D721Med (cell line): ENCODE measurements at regions not wholly inside any gene's neighbourhood (a gene's known extent, or its start where the extent isn't known, plus 50 kb on each side); places are given as distances from the start of the nearest gene placed in this dataset.

ENCODE experiments used
- DNase-seq: peaks from one replicate; pipeline ENCODE4 v3.0.0; 2011; ENCODE audit warnings: low spot score; ENCODE audit not compliant: insufficient read length
- FAIRE-seq: peaks from 2 replicates; lab custom pipeline; 2011; peaks lifted over from hg19 to GRCh38; lab: Jason Lieb, UNC
- TF ChIP-seq, protein P1 (sequence below): IDR thresholded peaks from 2 replicates; pipeline ENCODE4 v1.5.1; 2012; ENCODE audit warnings: mild to moderate bottlenecking, control low read depth; ENCODE audit not compliant: insufficient read depth; ENCODE audit errors: missing control alignments

DNA sequence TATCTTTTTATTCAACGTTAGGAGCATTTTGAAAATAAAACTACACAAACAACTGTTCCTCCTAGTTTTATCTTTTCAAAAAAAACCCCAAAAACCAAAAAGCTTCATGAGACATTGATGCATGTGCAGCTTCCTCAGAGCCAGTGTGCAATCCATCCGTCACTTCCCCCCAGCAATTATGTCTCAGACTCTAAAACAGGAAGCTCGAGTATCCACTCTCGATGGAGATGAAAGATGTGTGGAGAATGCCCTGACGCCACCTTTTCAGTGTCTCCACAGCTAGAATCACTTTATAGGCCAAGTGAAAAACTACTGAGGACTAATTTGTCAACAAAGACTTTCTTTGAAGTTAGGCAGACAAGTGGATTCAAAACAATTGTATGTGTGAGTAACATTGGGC, 408.9 kb upstream of the SMARCA2 start:
- FAIRE-seq (no peak), DNase-seq (no peak)
- TF ChIP-seq, protein P1, sequence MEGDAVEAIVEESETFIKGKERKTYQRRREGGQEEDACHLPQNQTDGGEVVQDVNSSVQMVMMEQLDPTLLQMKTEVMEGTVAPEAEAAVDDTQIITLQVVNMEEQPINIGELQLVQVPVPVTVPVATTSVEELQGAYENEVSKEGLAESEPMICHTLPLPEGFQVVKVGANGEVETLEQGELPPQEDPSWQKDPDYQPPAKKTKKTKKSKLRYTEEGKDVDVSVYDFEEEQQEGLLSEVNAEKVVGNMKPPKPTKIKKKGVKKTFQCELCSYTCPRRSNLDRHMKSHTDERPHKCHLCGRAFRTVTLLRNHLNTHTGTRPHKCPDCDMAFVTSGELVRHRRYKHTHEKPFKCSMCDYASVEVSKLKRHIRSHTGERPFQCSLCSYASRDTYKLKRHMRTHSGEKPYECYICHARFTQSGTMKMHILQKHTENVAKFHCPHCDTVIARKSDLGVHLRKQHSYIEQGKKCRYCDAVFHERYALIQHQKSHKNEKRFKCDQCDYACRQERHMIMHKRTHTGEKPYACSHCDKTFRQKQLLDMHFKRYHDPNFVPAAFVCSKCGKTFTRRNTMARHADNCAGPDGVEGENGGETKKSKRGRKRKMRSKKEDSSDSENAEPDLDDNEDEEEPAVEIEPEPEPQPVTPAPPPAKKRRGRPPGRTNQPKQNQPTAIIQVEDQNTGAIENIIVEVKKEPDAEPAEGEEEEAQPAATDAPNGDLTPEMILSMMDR, result no peak

DNA sequence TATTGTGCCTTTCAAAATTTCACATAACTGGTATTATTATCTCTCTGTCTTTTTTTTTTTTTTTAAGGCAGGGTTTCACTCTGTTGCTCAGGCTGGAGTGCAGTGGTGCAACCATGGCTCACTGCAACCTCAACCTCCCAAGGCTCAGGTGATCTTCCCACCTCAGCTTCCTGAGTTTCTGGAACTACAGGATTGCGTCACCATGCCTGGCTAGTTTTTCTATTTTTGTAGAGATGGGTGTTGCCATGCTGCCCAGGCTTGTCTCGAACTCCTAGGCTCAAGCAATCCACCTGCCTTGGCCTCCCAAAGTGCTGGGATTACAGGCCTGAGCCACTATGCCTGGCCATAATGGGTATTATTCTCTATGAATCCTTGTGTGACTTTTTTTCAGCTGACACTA, 402.3 kb upstream of the SMARCA2 start:
- TF ChIP-seq, protein P1, result no peak
- no peak for DNase-seq
- FAIRE-seq, result no peak

DNA sequence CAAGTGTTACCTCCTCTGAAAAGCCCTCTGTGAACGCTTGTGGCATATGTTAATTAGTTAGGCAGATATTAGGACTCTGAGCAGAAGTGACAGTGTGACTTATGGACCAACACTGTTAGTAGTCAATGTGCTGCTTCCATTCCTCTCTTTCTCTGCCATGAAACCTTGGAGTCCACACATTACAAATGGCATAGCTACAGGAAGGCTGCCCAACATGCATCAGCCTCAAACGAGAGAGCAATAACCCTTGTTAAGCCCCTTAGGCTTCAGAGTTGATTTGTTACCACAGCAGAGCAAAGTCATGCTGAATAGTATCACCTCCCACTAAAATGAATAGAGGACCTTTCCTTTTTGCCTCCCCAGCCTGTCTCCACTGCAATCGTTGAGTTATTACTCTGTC, 397.7 kb upstream of the SMARCA2 start:
- TF ChIP-seq, protein P1, result no peak
- DNase-seq (no peak), FAIRE-seq (no peak)

DNA sequence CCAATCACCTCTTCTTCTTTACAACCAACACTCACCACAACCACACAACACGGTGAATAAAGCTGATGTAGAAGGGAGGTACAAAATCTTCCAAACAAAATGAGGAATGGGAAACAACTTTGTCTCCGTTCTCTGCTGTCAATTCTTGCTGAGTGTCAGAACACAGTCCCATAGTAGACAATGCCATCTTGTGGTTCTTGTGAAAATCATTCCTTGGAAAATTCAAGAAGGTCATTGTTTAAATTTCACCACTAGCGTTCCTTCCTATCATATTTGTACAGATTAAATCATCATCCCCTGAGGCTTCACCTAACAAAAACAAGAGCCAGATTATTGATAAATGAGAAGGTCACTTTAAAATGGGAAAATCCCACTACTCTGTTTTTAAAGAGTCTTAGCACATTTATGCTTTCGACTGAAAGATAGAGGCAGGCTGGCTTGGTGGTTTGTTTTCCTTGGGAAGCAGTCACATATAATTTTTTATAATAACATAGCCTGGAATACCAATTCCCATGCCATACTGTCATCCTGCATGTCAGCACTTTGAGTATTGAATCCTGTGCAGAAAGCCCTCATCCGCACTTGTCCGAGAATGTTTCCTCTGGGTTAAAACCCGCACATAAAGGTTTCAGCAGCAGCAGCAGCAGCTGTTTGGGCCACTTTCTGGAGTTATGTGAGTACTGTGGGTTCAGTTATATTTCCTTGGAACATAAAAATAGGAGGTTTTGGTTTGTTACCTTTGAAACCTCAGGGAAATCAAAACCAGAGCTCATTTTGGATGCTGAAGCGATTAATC, 395.0 kb upstream of the SMARCA2 start:
- DNase-seq, result no peak
- FAIRE-seq, result no peak
- TF ChIP-seq, protein P1, result peak; percentile 43

DNA sequence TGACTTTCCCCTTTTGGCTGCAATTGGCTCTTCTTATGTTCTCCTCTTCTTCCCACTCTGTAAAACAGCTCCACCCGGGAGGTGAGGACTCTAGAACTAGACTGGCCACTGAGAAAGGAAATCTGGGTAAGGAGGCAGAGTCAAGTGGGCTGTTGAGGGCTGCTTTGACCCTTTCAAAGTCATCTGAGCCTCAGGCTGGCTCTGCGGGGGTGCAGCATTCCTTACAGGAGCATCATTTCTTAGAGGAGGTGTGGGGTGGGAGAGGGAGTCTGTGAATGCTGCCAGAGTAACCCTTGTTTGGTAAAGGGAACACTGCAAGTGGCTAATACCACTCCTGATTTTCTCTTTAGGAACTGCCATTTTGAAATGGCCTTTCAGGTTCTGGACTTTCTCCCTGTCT, 377.7 kb upstream of the SMARCA2 start:
- DNase-seq (no peak), FAIRE-seq (no peak)
- TF ChIP-seq, protein P1, result no peak

DNA sequence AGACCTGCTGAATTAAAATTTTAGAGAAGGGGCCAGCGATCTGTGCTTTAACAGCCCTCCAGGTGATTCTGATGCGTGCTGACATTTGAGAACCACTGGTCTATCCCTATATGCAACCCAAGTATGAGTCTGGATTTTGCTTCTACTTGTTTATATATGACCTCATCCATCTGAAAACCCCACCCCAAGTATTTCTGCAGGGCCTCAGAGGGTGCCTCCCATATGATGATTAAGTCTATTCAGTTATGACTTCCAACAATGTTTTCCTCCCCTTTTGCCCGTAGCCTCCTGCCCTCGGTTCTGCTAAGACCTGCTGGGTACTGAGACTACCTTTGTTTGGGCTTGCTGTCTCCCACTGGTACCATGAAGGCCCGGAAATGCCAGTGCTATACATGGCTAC, 376.0 kb upstream of the SMARCA2 start:
- FAIRE-seq, result no peak
- TF ChIP-seq, protein P1, result no peak
- DNase-seq, result no peak

DNA sequence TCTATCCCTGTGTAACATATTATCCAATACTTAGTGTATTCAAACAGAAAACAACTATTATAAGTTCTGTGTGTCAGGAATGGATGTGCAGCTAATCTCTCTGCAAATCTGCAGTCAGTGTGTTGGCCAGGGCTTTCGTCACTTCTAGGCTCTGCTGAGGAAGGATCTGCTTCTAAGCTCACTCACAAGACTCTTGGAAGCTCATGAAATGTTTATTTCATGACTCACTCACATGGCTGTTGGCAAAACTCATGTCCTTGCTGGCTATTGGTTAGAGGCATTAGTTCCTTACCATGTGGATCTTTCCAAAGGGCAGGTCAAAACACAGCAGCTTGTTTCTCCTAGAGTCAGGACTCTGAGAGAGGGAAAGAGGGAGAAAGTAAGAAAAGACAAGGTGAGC, 367.4 kb upstream of the SMARCA2 start:
- DNase-seq (no peak), FAIRE-seq (no peak)
- TF ChIP-seq, protein P1, result no peak
